ENCODE measurements at regions not wholly inside any gene's neighbourhood (a gene's known extent, or its start where the extent isn't known, plus 50 kb on each side); places are given as distances from the start of the nearest gene placed in this dataset.

DNA sequence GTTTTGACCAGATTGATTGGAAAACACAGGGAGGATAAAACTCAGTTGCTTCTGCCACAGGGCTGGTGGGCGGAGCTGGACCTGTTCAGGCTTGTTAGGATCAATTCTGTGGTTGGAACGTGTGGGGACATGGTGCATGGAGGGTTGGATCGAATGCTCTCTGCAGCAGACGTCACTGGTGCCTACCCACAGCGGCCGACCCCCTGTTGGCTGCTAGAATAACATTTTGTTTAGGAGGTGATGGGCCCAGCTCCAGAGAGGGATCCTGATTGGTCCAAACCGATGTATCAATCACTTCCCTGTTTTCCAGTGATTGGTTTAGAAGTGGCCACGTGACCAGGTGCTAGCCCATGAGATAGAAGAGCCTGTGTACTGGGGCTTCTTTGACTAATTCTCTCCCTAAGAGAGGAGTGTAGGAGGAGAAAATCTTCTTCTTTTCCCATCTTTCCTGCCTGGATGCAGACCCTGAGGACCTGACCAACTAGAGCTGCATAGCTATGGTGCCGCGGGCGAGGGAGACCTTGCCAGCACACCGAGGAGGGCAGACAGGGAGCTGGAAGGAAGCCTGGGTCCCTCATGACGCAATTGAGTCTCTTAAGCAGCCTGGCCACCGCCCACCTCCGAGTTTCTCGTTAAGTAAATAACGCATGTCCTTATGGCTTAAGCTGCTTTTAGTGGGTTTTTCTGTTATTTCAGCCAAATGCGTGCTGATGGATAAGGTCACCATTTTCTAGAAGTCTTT, 163.5 kb downstream of the AACS start:
- no peak for DNase-seq

DNA sequence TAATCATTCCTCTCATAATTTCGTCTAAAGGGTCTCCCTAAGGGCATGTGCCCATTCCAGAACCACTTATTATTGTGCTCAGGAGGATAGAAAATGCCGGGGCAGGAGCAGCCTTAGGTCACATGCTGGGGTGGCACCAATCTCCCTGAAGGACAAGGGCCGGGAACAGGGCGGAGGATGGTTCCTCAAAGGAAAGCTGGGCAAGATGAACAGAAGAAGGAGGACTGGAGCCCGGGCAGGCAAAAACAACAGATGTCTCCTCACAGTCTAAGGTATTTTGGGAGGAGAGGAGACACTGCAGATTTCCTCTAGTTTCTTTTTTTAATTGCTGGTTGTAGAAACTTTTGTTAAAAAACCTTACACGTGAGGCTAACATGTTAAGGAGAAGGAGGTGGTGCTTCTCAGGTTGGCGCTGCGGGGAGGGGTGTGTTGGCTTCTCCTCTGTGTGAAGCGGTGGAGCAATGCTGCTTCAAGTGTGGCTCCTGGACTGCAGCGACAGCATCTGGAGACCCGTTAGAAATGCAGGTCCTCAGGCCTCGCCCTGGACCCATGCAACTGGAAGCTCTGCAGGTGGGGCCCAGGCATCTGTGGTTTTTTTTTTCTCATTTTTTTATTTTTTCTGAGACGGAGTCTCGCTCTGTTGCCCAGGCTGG, 164.8 kb downstream of the AACS start:
- no peak for DNase-seq

DNA sequence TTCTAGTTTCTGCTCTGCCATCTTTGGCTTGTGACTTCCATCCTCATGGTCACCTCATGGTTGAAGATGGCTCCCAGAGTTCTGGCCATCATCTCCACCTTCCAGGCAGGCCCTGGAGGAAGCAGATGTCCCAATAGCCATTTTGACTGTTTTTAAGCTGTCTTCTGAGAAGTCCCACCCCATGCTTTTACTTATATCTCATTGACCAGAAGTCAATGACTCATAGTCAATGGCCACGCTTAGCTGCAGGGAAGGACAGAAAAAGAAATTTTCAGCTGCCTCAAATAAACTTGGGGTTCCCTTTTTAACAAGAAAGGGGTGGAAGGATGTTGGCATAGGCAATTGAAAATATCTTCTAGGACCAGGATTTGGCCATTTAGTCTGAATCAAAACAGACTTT, 168.1 kb downstream of the AACS start:
- DNase-seq, result no peak

DNA sequence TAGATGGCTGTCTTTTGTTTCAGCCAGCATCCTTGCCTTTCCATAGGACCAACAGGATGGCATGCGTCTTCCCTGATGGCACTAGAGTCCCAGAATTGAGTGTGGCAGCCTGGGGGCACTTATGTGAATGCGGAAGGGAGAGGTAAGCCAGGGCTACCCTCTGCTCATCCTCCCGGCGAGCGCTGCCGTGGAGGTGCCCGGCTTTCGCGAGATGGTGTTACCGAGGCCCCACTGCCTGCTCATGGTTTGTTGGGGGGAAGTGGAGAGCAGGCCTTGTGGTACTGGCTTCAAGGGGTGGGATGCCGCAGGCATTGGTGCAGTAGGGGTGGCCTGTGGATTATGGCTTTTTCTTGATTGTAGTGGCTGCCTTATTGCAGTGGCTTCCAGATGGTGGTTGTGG, 174.3 kb downstream of the AACS start:
- no peak for DNase-seq

DNA sequence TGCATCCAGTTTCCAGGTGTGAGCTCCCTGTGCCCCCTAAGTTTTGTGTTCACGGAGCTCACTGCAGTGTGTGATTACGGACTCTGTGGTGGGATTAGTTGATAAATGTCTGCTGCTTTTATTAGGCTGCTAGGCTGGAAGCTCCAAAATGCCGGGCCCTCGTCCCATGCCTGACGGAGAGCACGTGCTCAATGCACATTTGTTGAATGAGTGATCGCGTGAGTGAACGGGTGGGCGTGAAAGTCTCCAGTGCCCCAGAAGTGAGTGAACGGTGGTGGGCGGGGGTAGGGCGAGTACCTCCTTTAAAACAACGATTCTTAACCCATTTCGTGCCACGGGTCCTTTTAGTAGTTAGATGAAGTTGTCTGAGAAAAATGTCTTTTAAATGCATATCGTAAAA, 175.5 kb downstream of the AACS start:
- no peak for DNase-seq

DNA sequence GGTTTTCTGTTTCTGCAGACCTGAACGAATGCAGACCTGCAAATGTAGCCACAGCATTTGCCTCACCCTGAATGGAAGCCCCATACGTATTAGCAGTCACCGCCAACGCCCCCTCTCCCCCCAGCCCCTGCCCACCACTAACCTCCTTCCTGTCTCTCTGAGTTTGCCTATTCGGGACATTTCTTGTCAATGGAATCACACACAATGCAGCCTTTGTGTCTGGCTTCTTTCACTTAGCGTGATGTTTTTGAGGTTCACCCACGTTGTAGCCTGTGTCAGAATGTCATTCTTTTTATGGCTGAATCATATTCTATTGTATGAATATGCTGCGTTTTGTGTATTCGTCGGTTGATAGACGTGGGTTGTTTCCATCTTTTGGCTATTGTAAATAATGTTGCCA, 178.6 kb downstream of the AACS start:
- no peak for DNase-seq

DNA sequence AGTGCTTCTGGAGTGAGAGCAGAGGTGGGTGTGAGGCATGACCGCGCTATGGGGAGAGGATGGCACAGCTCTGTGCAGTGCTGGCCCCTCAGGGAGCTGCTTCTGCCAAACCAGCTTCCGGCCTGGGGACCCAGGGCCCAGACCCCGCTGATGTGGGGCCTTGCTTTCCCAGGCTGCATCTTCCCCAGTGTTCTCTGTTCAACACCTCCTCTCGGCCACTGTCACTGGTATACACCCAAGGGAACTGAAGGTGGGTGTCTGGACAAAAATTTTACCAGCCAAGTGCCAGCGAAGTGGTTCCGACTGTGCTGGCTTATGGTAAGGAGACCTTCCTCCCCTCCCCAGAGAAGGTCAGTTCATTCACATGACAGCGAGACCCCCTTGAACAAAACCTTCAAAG, 179.1 kb downstream of the AACS start:
- no peak for DNase-seq

DNA sequence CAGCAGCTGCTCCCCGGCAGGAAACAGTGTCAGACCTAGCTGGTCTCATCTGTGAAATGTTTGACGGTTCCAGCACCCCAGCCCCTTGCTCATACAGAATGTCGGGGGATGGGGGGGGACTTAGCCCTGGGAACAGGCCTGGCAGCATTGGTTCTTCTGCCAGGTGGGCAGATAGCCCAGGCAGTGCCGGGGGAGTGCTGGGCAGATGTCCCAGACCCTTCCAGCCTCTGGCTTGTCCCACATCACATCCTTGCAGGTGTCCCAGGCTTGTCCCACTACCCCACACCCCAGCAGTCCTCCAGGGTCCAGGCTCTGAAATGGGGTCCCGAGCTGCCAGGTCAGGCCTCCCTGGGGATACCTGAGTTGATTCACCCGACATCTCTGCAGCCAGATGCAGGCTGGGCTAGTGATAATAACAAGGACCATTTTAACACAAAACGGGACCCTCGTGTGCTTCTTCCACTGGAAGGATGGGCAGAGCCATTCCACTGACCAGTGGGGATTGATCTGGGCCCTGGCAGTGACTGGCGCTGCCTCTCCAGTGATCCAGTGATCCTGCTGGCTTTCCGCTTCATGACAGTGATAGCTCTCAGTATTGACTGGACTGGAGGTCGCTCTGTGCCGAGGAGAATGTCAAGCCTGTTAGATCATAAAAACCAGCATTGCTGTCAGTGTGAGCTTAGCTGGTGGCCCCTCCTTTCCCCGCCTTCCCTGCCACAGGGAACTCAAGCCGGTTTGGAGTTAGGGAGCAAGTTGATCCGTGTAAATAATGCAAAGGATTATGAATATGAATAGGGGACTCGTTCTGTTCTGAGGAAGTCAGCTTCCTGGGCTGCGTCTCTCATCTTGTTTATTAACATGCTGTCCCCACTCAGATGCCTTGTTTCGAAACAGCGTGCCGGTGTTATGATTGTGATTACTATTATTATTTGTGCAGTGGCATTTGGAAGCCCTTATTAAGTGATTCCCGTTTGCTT, 180.6 kb downstream of the AACS start:
- DNase-seq, result no peak

DNA sequence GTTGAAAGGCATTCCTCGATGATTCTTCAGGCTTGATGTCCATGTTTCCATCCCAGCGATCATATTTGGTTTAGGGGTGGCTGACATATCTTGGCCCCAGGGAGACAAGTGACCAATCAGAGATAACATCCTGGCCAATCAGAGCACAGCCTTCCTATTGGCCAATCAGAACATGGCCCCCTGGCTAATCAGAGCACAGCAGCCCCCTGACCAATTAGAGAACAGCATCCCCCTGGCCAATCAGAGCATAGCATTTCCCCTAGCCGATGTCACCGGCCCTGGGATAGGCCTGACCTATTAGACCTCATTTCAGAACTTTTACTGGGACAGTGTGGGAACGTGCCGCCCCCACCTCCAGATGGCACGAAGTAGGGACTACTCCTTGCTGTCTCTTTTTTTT, 182.2 kb downstream of the AACS start:
- no peak for DNase-seq

DNA sequence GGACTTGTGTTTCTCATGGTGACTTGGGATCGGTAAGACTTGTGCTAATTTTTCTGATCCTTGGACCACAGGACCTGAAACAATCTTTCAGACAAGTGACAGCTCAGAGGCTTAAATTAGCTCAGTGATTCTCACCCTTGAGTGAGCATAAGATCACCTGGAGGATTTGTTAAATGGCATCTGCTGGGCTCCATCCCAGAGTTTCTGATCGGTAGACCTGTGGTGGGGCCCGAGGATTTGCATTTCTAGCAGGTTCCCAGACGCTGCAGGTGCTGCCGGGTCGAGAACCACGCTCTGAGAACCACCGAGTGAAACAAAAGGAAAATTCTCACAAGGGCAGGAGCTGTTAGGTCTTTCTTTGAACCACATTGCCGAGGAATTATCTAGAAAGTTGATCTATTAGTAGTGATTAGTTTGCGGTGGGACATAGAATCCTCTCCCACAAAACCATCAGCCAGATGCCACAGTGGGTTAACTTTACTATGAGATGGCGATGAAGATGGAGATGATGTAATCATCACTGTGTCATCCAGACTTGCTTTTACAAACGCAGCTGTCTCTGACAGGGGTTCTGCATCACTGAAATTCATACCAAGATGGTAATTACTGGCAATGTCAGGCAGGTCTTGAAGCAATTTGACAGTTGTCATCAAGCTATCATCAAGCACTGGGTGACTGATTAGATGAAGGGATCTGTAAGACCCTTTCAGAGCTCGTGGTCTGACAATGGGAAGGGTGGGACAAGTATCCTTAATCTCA, 184.0 kb downstream of the AACS start:
- DNase-seq, result no peak

DNA sequence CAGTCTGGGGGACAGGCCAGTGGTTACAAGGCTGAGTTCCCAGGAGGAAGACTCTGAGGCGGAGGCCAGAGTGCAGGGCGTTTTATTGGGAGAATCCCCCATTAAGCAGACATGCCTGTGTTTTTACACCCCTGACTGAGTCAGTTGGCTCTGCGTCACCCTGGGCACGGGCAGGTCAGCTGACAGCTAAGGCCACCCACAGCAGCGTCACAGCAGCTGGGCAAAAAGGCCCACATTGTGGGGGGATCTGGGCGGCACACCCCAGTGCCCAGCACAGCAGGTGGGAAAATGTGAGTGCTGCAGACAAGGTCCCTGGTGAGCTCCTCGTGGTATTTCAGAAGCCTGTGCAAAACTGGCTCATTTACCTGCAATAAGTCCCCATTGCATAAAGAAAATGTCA, 184.7 kb downstream of the AACS start:
- no peak for DNase-seq

DNA sequence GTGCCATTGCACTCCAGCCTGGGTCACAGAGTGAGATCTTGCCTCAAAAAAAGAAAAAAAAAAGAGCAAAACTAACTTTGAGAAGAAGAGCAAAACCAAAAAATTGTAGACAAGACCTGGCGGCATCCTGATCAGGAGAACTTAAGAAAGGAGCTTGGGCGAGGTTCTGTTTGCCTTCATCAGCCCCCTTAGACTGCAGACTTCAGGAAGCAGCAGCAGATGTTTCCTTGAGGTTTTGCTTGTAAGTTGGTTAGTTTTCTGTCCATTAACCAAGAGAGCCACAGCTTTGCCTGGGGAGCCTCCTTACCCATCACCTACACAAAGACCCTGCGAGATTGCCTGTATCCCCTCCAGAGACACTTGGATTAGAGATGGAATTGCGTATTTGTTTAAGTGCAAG, 189.0 kb downstream of the AACS start:
- DNase-seq, result no peak

DNA sequence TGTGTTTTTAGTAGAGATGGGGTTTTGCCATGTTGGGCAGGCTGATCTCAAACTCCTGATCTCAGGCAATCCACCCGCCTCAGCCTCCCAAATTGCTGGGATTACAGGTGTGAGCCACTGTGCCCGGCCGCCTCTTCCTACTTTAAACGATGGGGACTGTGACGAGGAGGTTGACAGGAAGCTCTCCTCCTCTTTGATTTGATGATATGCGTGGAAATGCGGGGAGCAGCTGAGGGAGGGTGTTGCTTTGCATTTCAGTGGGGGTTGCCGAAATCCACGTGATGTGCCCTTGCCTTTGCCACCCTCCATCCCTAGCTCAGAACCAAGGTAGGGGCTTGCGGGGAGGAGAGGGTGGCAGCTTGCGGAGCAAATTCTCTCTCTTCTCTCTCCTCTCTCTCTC, 189.6 kb downstream of the AACS start:
- DNase-seq, result no peak

DNA sequence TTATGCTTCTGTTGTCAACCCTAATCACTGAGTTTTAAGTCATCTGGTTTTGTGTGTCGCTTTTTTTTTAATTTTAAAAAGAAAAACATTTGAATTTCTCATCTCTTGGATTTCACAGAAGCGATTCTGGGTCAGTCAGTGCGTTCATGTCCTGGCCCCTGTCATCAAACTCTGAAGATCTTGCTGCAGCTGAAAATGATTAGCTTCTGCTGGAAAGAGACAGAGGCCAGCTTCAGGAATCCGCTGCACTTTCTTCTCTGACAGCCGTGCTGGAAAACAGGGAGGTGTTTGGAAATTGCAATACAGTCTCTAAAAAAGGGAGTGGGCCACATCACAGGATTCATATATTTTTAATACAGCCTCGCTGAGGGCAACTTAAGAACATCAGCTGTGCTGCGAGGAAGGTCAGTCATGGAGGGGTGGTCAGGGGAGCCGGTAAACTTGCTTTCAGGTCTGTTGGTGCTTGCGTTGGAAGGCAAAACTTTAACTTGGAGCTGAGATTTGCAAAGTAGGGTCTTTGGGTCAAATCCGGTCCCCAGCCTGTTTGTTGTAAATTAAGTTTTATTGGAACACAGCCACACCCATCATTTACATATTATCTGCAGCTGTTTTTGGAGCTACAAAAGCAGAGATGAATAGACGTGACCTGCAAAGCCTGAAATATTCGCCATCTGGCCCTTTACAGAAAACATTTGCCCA, 190.8 kb downstream of the AACS start:
- no peak for DNase-seq

DNA sequence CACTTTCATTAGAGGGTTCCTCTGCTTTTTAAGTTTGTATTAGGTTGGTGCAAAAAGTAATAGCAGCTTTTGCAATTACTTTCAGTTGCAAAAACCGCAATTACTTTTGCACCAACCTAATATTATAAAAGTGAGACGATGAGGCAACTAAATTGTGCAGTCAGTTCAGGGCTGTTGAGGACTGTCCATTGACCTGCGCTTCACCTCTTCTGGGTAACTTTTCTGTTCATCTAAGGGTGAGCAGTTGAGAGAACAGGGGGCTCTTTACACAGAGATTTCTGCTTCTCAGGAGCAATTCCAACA, 191.3 kb downstream of the AACS start:
- no peak for DNase-seq

DNA sequence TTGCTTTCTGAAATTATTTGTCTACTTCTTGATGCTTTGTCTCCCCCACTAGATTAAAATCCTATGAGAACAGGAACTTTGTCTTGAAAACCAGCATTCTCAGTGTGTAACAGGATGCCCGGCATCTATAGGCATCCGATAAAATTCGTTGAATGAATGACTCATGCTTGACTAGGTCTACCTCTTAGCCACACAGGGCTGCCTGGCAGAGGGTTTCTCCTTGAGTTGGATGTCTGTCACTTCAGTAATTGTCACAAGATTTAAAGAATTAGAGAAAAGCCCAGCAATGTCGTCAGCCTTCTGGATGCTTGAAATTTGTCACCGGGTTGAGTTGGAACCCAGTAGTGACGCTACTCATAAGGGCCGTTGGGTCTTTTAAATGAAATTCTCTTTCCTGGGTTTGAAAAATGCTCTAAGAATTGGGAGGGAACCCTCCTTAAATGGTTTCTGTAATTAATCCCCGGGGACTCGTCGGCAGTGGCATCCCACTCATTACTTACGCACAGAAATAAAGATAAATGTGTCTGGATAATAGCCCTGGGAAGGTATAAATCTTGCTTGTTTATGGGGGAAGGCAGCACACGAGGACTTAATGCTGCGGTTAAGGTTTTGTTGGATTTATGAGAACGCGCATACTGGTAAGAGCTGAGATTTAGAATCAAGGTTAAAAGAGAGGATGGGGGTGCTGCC, 194.1 kb downstream of the AACS start:
- no peak for DNase-seq

DNA sequence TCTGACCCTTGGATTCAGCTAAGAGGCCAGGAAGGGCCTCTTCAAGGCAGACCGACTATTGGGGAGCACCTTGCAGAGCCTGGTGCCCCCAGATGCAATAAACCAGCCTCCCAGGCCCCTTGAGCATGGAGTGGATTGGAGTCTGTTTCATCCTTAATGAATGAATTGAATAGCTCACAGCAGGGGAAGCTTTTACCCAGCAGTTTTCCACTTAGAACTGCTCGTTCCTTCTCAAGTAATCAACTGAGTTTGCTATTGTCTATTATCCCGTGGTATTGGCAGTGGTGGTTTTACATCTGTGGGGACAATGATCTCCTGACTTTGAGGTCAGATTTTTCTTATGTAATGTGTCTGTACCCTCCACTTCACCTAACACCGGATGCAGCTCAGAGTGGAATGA, 197.6 kb downstream of the AACS start:
- DNase-seq, result no peak

DNA sequence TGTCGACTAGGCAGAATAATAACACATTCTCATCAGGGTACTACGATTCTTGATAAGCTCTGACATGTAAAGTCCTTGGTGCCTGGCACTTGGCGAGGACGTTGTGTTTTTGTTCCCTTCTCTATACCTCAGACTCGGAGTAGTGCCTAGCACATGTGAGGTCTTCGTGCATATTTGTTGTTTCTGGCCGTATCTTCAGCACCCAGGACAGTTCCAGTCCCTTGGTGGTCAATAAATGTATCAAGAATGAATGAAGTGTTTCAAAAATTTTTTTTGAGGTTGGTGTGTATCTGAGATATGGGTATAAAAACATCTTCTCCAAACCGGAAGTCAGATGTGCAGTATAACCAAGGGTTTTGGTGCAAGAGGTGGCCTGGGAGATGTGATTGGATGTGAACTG, 198.2 kb downstream of the AACS start:
- DNase-seq, result no peak

DNA sequence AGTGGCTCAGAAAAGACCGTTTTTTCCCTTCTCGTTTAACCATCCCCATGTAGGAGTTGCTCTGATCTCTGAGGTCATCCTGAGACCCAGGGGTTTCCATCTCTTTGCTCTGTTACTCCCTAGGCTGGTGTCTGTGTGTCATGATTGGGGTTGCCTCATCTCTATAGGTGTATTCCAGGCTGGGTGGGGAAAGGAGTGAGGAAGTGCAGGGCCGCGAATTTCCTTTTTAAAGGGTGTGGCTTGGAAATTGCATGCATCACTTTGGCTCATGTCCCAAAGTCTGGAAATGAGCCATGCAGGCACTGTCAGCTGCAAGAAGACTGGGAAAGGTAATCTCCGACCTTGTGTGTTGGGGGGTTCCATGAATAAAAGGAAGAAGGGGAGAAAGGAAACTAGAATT, 201.9 kb downstream of the AACS start:
- DNase-seq, result no peak

DNA sequence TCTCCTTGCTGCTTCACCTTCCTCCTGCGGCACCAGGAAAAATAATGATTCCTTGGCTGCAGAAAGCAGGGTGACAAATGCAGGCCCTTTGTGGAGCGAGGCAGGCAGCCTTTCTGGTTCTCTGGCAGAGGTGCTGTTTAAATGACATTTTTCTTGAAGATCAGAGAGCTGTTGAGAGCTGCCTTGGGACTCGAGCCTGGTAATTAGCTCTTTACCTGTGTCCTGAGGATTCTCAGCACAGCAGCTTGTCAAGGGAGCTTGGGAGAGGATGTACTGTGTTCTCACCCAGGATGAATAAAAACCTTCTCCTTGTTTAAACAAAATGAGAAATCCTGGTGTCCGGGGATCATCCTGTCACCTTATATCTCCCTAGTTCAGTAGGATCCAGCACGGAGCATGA, 204.0 kb downstream of the AACS start:
- DNase-seq, result no peak

DNA sequence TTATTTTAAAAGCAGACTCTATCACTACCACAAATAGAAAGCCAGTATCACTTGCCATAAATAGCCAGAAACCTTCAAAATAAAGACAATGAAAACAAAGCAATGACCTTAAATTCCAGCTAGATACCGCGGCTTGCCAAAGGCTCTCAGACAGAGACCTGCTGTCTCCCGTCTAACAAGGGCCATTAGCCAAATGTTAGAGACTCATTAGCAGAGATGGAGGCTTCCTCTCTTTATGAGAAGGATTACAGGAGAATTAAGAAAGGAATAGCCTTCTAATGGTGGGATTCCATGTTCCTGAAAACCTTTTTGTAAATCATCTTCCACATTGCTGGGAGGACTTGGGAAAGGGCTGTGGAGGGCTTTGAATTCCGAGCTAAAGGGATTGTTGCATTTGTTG, 206.7 kb downstream of the AACS start:
- no peak for DNase-seq
